Colonic mucosa (tissue), 4 donors: ENCODE measurements at regions not wholly inside any gene's neighbourhood (a gene's known extent, or its start where the extent isn't known, plus 50 kb on each side); places are given as distances from the start of the nearest gene placed in this dataset.

Experiments
- DNase-seq: peaks from one replicate; pipeline ENCODE4 v3.0.0-alpha.2; 2020
- H3K27ac ChIP-seq: fragments of 200-600 bp; one replicate; pipeline ENCODE4 v1.8.0; 2021
- H3K27me3 ChIP-seq: fragments of 200-600 bp; one replicate; pipeline ENCODE4 v1.8.0; 2021
- H3K36me3 ChIP-seq: fragments of 200-600 bp; one replicate; pipeline ENCODE4 v1.8.0; 2021
- H3K4me1 ChIP-seq: fragments of 200-600 bp; one replicate; pipeline ENCODE4 v1.8.0; 2021; ENCODE audit warnings: mild to moderate bottlenecking
- H3K4me3 ChIP-seq: fragments of 200-600 bp; one replicate; pipeline ENCODE4 v1.8.0; 2021
- H3K9ac ChIP-seq, 2 donors: one replicate each; pipeline ENCODE4 v1.7.0; 2013; ENCODE audit warnings: control low read depth in 2 of 2, low read depth in 2 of 2, low read length in 2 of 2
- H3K9me3 ChIP-seq: fragments of 200-600 bp; one replicate; pipeline ENCODE4 v1.8.0; 2021
- CTCF ChIP-seq: fragments of 200-600 bp; IDR thresholded peaks from one replicate; pipeline ENCODE4 v1.8.0; 2022; ENCODE audit warnings: antibody characterized with exemption, mild to moderate bottlenecking
- intact Hi-C: fragments of 100-400 bp; cut with DNase I; formaldehyde crosslinking; loops from one replicate; pipeline ENCODE4 v1.14.1; 2022
- donor health status: healthy.
- donor health status: DM: no; HTN: no; CAD: no.
- donor health status: DM: no; HTN: no; CAD: no.

GRCh38 chr18:11251891-11252270, 102.5 kb upstream of the PIEZO2 start:
- no peak for DNase-seq
- Histone ChIP-seq H3K4me1 (no peaks in the 10 kb centered on the region), H3K27me3 (no peaks in the 10 kb centered on the region), H3K27ac (no peak overlapping the region), H3K9me3 (no peaks in the 10 kb centered on the region), H3K4me3 (no peak overlapping the region), H3K9ac (no peak overlapping the region), H3K36me3 (no peaks in the 10 kb centered on the region)
- TF ChIP-seq CTCF, result no peak
- intact Hi-C loops, result loop anchor here (10.0 kb wide), 1 partner anchor 63 kb away; no protein-coding TSS in a partner anchor

- intact Hi-C loops, result loop anchor here (10.0 kb wide), 1 partner anchor 63 kb away; no protein-coding TSS in a partner anchor
- TF ChIP-seq CTCF, result no peak
- Histone ChIP-seq H3K27me3 (no peaks in the 10 kb centered on the region), H3K27ac (no peak overlapping the region), H3K4me3 (no peak overlapping the region), H3K9me3 (no peaks in the 10 kb centered on the region), H3K4me1 (no peaks in the 10 kb centered on the region), H3K9ac (no peak overlapping the region), H3K36me3 (no peaks in the 10 kb centered on the region)
- DNase-seq, result no peak
Measured at GRCh38 chr18:11251229-11251890, 102.0 kb upstream of the PIEZO2 start.

GRCh38 chr18:11249391-11249790, 100.0 kb upstream of the PIEZO2 start:
- intact Hi-C loops, result no loop called here
- DNase-seq, result no peak

GRCh38 chr18:11247381-11247970, 98.1 kb upstream of the PIEZO2 start:
- intact Hi-C loops, result no loop called here

More at GRCh38 chr18:11249391-11249790, 100.0 kb upstream of the PIEZO2 start:
- no peak overlapping the region for H3K9ac ChIP-seq
- H3K9me3 ChIP-seq, result no peaks in the 10 kb centered on the region
- no peaks in the 10 kb centered on the region for H3K27me3 ChIP-seq
- H3K4me3 ChIP-seq, result no peak overlapping the region
- no peak overlapping the region for H3K27ac ChIP-seq
- no peak for TF ChIP-seq CTCF
- no peaks in the 10 kb centered on the region for H3K4me1 ChIP-seq
- H3K36me3 ChIP-seq, result no peaks in the 10 kb centered on the region

More at GRCh38 chr18:11247381-11247970, 98.1 kb upstream of the PIEZO2 start:
- no peak for TF ChIP-seq CTCF
- H3K27me3 ChIP-seq, result no peaks in the 10 kb centered on the region
- no peak overlapping the region for H3K4me3 ChIP-seq
- H3K9ac ChIP-seq, result no peak overlapping the region
- H3K9me3 ChIP-seq, result no peaks in the 10 kb centered on the region
- H3K36me3 ChIP-seq, result no peaks in the 10 kb centered on the region
- H3K27ac ChIP-seq, result no peak overlapping the region
- no peaks in the 10 kb centered on the region for H3K4me1 ChIP-seq
- no peak for DNase-seq
